Activated CD4-positive, alpha-beta T cell treated with anti-CD3 and anti-CD28 coated beads, Interleukin-10, Interleukin-2, amounts not matched to agents 100 ng/mL and 50 ng/mL, durations not matched to agents 16 hours and 8 hours (primary cell): ENCODE measurements at regions not wholly inside any gene's neighbourhood (a gene's known extent, or its start where the extent isn't known, plus 50 kb on each side); places are given as distances from the start of the nearest gene placed in this dataset.
"Not testable (repeated sequence)": the region's sequence is repeated elsewhere in the genome, so short reads cannot be mapped to it uniquely, and the experiment has no call there.

Source experiments
- DNase-seq: peaks from one replicate; pipeline ENCODE4 v3.0.0-alpha.2; 2020

DNA sequence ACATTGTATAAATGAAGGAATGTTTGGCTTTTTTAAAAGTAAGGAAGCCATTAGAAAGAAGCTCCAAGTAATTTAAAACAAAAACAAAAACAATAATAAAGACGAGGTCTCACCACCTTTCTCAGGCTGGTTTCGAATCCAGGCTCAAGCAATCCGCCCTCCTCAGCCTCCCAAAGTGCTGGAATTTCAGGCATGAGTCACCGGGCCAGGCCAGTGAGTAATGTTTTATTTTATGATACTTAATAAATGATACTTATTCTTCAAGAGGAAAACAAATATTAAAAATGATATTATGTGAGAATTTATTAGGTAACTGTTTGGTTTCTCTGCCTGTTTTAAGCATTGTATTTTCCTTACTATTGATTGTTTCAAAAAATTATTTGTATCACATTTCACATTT, 201.4 kb upstream of the BRINP3 start:
- DNase-seq = no peak

DNA sequence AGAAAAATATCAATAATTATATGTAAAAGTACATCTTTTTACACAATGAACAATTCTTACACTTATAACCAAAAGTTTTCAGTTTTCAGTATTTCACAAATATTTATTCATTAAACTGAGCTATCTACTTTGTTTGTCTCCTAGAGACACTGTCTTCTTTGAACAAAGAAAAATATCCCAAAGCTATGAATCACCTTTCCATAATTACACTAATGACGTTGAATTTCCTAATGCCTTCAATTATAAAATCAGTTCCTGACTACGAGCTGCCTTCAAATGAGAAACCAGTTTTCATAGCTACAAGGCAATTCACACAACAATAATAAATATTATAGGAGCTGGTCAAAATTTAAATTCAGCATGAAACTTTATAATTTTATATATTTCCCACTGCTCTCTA, 201.8 kb upstream of the BRINP3 start:
- no peak for DNase-seq

DNA sequence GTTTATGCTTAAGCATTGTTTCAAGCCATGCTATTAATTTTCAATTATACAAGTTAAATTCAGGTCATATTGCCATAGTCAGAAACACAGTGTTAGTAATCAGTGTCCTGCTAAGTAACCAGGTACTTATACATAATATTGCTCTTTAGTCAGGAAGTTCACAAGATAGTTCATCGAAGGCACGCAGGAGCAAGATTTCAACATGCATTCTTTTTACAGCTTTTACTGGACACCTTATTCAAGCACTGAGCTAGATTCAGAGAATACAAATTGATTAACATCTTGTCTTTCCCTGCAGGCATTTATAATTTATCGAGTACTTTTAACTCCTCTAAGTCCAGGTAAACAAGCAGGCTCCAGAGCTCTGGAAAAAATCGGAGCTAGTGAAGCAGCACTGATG, 202.3 kb upstream of the BRINP3 start:
- no peak for DNase-seq

DNA sequence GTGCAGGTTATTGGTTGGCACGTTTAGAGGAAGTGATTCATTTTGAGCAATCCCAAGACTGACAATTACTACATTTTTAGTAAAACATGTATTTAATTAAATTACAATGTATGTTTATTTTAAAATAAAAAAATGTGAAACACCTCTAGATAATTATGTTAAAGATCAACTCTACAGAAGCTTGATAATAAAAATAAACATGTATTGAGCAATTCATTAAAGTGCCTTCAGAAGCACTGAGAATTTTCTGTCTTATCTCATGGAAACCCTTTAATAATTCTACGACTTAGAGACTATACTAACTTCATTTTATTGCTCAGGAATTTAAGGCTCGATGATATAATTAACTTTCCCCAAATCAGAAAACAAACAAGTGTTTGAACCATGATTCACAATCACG, 208.0 kb upstream of the BRINP3 start:
- no peak for DNase-seq

DNA sequence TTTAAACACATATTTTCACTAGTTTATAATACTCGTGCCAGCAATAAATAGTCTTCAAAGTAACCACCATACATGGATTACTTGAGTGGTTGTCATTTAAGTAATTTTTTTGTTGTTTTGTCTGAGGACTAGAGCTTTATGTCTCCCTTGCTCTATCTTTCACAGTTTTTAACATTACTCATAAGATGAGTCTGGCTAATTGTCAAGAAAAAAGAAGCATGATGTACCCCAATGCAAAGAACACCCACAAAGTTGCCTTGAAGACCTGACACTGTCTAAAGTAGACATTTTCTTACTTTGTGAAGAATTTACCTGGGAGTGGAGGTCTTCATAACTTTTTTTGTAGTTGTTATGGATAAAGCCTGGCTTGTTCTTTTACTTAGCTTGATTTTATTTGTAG, 210.4 kb upstream of the BRINP3 start:
- DNase-seq = no peak

DNA sequence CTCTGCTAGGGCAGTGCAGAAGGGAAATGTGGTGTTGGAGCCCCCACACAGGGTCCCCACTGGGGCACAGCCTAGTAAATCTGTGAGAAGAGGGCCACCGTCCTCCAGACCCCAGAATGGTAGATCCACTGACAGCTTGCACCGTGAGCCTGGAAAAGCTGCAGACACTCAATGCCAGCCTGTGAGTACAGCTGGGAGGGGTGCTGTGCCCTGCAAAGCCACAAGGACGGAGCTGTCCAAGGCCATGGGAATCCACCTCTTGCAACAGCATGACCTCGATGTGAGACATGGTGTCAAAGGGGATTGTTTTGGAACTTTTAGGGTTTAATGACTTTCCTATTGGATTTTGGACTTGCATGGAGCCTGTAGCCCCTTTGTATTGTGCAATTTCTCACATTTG, 220.8 kb upstream of the BRINP3 start:
- not testable (repeated sequence) for DNase-seq

DNA sequence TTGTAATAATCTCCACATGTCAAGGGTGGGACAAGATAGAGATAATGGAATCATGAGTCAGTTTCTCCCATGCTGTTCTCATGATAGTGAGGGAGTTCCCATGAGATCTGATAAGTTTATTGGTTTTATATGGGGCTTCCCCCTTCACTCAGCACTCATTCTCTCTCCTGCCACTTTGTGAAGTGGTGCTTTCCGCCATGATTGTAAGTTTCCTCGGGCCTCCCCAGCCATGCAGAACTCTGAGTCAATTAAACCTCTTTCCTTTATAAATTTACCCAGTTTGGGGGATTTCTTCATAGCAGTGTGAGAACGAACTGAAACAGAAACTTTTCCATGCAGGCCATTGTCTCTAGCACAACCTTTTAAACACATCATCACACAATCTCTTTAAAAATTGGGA, 221.5 kb upstream of the BRINP3 start:
- no peak for DNase-seq

DNA sequence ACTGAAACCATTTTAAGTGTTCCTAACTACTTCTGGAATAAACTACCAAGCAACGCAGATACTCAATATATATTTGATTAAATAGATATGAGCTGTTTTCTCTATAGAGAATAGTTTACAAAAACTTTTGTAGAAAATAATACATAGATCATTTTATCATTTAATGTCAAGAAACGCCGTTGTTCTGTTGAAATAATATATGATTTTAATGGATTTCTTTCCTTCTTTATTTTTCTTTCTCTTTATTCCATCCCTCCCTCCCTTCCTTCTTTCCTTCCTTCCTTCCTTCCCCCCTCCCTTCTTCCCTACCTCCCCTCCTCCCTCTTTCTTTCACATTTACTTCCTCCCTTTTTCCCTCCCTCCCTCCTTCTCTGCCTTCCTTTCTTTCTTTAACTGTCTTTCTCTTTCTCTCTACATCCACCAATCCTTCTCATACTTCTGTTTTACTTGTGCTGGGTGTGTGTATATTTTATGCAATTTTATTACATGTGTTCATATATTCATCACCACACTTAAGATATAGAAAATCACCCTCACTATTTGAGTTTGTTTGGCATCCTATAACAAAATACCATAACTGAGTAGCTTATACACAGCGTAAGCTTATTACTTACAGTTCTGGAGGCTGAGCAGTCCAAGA, 230.9 kb upstream of the BRINP3 start:
- no peak for DNase-seq

DNA sequence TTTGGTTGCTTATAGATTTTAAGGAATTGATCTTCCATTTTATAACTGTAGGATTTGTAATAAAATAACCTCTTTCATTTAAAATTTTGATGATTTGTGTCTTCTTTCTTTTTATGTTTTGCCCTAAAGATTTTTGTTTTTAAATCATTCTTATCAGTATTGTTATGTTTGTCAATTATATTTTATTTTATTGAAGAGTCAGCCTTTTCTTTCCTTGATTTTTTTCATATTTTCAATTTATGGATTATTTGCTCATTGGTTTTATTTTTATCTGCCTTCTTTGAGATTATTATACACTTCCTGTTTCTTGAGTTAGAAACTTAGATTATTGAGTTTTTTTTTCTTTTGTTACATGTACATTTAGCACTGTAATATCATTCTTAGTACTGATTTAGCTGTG, 233.4 kb upstream of the BRINP3 start:
- DNase-seq = no peak

DNA sequence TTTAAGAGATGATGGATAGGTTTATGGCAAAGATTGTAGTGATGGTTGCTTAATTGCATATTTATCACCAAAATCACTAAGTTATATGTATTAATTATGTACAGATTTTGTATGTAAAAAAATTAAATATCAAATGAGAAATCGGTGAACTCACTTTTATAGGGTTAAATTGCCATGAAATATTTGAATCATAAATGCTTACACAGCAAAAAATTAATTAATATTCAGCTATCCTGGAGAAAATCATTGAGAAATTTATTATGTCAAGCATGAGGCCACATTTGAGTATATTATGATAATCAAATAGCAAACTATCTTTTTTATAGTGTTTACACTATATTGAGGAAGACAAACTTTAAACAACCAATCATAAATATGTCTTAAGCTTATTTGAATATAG, 239.4 kb upstream of the BRINP3 start:
- no peak for DNase-seq

DNA sequence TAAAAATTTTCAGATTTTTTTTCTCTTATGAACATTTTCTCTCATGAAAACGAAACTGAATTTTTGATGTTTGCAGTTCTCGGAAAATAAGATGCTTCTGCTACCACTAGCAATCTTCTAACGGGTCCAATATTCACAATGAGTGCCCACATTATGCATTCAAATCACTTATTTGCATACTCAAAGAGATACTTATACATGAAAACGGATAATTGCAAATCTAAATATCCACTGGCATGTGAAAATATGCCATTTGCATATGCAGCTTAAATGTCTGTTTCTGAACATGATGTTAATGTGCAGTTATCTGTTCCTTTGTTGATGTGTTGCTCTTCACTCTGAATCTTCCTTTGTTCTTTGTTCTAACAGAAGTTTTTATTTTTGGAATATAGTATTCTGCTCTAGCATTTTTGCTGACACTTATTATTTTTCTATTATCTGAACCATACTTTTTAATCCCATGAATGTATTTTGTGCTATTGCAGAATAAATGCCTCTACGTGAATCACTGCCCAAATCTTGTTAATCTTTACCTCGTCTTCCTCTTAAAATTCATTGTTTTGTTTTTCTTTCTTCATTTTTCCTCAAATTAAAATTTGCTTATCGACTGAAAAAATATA, 259.4 kb upstream of the BRINP3 start:
- no peak for DNase-seq

DNA sequence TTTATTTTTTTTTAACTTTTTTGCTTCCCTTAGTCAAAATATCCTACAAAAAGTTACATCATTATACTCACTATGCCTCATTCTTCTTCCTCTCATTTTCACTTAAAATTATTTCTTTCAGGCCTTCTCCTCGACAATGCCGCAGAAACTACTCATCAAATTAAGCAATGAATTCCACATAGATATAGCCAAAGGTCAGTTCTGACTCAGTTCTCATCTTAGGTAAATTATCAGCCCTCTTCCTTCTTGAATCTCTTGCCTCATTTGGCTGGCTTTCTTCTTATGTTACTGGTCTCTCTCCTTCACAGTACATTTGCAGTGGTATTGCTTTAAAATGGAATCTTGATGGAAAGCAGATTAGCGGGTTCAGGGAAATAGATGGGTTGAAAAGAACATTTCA, 260.7 kb upstream of the BRINP3 start:
- no peak for DNase-seq

DNA sequence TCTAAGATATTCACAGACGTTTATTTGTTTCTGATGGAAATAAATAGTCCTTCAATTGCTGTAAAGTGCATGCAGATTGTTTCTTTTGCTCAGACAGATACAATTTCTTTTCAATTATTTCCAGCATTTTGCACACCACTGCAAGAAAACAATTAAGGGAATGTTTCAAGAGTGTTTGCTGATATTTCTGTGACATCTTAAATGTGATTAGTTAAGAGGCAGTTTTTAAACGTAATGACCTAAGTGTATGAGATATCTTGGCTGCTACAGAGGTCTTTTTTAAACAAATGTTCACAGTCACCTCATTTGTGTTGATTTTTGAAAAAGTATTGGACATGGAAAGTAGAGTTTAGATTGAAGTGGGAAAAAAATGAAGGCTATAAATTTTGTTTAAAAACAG, 262.3 kb upstream of the BRINP3 start:
- no peak for DNase-seq

DNA sequence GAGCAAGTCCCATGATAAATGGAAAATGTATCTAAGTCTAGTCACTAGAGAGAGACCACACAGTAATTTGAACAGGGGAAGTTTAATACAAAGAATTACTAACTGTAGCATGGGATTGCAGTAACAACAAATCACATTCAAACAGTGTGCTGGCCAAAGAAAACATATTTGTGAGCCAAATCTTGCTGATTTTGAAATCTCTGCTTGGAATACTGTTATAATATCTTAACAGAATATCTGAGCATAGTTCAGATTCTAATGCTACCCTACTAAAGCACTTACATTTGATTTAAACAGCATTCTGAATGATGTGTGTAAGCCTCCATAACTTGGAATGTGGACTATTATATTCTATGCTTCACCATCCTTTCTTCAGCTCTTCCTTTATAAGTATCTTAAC, 270.0 kb upstream of the BRINP3 start:
- no peak for DNase-seq

DNA sequence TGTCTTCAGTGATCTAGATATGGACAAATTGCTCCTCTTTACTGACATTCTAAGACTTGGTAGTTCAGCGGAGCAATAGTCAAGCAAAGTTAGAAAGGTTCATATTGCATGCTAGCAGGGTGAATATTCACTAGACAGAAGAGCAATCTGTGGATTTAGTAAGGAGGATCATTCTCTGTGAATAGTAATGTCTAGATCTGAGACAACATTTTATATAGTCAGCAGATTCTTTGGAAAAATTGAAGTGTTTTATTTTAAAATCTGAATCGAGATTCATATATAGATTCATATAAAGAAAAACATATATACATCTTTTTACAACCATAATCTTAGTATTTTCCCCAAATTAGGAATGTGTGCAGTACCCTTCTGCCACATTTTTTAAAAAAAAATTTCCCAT, 274.5 kb upstream of the BRINP3 start:
- no peak for DNase-seq

DNA sequence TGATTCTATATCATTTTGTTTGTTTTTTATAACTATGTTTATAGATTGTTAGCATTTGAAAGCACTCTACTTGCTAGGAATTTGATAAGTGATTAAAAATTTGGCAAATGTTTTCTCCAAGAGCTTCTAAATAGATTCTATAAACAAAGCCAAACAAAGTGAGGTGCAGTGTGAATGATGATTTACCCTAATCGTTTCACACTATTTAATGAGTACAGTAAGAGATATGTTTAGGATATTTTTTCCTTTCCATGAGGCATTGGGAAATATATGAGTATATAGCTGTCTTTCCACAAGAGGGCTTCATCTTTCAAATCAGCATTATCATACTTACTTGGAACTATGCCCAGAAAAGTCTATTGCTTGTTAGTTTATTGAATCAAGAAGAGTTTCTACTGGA, 277.0 kb upstream of the BRINP3 start:
- DNase-seq = no peak

DNA sequence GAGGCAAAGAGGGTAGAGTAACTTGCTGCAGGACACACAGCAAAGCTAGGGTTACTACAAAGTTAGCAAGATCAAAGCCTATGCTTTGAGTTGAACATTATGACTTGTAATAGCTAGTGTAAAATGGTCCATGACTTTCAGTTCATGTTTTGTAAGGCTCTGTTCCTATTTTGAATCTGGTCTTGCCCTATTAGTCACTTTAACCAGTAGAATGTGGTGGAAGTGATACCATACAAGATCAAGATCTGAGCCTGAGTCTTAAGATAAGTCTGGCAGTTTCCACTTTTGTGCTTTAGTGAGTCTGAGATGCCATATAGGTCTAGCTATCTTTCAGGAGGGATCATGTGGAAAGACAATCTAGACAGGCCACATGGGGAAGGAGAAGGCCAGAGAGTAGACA, 282.1 kb upstream of the BRINP3 start:
- no peak for DNase-seq

DNA sequence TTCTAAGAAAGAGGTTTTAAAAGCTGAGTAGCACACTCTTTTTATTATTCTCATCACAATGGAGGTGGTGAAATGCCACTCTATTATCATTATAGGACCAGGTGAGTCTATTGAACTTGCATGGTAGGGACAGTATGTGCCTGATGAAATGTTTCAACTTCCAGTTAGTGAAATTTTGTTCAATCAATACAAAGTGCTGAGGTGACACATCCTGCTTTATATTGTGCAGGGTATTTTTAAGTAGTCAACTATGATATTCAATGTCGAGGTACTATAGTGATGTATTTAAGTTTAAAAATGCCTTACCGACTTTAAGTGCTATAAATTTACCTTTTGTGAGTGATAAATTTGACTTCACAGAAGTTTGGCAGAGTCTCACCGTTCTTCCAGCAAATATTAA, 284.7 kb upstream of the BRINP3 start:
- no peak for DNase-seq

DNA sequence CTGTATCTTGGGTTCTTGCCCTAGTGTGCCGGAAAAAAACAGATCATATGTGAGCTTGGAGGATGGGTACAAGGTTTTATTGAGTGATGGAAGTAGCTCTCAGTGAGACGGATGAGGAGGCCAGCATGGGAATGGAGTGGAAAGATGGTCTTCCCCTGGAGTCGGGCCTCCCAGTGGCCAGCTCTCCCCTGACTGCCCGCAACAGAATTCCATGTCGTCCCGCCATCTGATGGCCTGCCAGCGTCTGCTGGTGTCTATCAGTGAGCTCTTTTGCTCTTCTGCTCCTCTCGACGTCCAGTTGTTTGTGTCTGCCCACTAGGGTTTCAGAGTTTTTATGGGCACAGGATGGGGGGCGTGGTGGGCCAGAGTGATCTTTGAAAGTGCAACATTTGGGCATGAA, 315.2 kb upstream of the BRINP3 start:
- DNase-seq = no peak

DNA sequence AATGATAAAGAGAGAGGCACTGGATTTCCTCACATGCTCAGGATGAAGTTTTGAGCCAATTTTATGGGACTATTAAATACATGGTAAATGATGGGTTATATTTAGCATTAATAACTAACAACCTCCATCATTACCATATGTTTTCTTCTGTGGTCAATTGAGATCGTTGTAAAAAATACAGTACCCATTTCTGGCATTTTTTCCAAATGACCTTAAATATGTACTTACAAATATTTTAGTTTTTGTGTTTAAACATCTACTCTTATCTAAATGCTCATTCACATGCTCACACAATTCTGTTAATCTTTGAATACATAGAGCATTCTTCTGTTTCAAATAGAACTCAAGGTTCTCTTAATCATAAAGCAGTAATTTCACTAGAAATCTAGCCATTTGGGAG, 330.0 kb upstream of the BRINP3 start:
- DNase-seq = no peak

DNA sequence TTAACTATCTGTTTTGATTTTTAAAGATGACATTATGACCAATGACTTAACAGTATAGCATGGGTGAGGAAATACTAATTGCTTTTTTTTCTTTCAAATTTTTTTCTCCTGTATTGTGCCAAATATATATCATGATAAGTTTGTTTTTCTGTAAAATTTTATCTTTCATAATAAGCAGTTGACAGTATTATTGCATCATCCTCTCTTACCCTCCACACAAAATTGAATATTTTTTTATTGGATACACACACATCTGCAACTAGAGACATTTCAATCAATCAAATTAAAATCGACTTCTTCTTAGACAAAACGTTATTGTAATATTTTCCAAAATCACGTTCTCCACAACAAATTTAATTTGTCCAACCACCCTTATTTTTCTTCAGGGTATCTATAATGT, 330.4 kb upstream of the BRINP3 start:
- no peak for DNase-seq

DNA sequence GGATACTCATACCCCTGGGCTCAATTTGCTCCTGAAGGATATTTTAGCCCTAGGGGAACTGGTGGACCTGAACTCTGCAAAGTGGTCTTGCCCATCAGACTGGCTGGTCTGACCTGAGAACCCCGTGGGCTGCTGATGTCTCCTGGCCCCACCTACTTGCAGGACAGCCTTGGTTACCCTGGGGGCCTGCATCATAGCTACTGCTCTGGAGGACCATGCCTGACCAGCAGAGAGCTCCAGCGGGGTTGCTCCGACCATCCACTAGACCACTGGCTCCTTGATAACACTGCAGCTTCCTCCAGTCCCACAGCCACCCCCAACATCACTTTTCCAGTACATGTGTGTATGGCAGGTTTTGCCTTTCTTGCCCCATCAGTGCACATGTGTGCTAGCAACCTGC, 331.6 kb upstream of the BRINP3 start:
- no peak for DNase-seq

DNA sequence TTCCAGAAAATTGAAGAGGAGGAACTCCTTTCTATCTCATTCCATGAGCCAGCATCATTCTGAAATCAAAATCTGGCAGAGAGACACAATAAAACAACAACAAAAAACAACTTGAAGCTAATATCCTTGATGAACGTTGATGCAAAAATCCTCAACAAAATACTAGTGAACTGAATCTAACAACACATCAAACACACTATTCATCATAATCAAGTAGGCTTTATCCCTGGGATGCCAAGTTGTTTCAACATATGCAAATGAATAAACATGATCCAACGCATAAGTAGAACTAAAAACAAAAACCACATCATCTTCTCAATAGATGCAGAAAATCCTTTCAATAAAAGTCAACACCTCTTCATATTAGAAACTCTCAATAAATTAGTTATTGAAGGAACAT, 335.3 kb upstream of the BRINP3 start:
- no peak for DNase-seq

DNA sequence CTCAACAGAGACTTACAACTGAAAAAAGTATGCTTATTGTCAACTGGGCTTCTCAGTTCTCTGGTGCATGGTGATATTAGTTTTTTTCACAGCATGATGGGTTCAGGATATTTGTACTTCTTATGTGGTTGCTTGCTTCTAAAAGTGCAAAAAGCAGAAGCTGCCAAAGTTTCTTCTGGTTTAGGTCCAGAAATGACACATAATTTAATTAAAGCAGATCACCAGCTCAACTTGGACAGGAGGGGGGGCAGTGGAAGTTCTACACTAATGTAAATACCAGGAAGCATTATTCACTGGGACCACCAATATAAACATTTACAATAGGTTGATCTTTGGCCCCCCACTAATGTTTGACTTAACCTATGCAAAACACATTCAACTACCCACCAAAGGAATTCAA, 354.8 kb upstream of the BRINP3 start:
- DNase-seq = no peak

DNA sequence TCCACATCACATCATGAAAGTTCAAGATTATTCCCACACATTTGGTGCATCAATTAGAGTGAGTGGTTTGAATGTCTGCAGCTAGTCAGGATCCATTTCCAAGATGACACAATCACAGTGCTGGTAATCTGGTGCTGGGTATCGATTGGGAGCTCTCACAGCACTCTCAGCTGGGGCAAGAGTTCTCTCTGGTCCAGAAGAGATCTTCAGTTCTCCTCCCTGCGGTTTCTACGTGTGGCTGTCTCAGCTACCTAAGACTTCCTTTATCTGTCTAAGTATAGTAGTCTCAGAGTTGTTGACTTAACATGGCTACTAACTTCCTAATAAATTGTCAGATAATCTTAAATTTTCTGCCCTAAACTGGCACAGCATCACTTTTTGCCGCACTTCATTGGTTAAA, 358.0 kb upstream of the BRINP3 start:
- no peak for DNase-seq

DNA sequence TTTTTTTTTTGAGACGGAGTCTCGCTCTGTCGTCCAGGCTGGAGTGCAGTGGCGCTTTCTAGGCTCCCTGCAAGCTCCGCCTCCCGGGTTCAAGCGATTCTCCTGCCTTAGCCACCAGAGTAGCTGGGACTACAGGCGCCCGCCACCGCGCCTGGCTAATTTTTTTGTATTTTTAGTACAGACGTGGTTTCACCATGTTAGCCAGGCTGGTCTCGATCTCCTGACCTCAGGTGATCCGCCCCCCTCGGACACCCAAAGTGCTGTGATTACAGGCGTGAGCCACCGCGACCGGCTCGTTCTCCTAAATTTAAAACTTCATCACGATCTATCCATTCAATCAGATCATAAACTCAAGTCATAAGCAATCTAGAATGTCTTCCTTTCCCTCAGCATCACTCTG, 359.5 kb upstream of the BRINP3 start:
- not testable (repeated sequence) for DNase-seq
